Upper lobe of left lung (tissue), 6 donors: ENCODE measurements at regions not wholly inside any gene's neighbourhood (a gene's known extent, or its start where the extent isn't known, plus 50 kb on each side); places are given as distances from the start of the nearest gene placed in this dataset.

Experiments used
- ATAC-seq, 2 donors: fragments of 200-7000 bp; cut with Tn5 transposase; one replicate each; pipeline ENCODE4 v1.9.1; 2022; ENCODE audit warnings: mild to moderate bottlenecking in 2 of 2, moderate library complexity in 2 of 2; ENCODE audit not compliant: low FRiP score in 2 of 2
- DNase-seq, 2 donors: peaks; one replicate each; pipeline ENCODE4 v3.0.0-alpha.2; 2019 to 2020
- H3K27ac ChIP-seq, 4 donors: fragments of 200-600 bp; sonication (generic); one replicate each; pipeline ENCODE4 v1.5.1; 2016 to 2019
- H3K27me3 ChIP-seq, 4 donors: fragments of 200-600 bp; sonication (generic); one replicate each; pipeline ENCODE4 v1.5.1; 2017 to 2019
- H3K36me3 ChIP-seq, 4 donors: fragments of 200-600 bp; sonication (generic); one replicate each; pipeline ENCODE4 v1.5.1; 2016 to 2019
- H3K4me1 ChIP-seq, 4 donors: fragments of 200-600 bp; sonication (generic); one replicate each; pipeline ENCODE4 v1.5.1; 2018 to 2019
- H3K4me3 ChIP-seq, 4 donors: fragments of 200-600 bp; sonication (generic); one replicate each; pipeline ENCODE4 v1.5.1; 2017 to 2019; ENCODE audit warnings: mild to moderate bottlenecking in 2 of 4, moderate library complexity in 1 of 4
- H3K9me3 ChIP-seq, 4 donors: fragments of 200-600 bp; sonication (generic); one replicate each; pipeline ENCODE4 v1.5.1; 2018 to 2019
- CTCF ChIP-seq, 6 experiments: fragments of 450-650 bp in 4 of 6; fragments of 200-600 bp in 2 of 6; sonication (generic) in 2 of 6; IDR thresholded peaks; one replicate each; pipeline ENCODE4 v1.5.1; 2016 to 2019; ENCODE audit warnings: antibody characterized with exemption in 6 of 6
- EP300 ChIP-seq, 4 donors: sonication (generic); formaldehyde crosslinking; IDR thresholded peaks; one replicate each; pipeline ENCODE4 v1.5.1; 2017; ENCODE audit warnings: antibody characterized with exemption in 4 of 4, control low read depth in 2 of 4
- POLR2A ChIP-seq, 4 donors: fragments of 450-650 bp; IDR thresholded peaks; one replicate each; pipeline ENCODE4 v1.5.1; 2016 to 2017; ENCODE audit warnings: antibody characterized with exemption in 4 of 4, mild to moderate bottlenecking in 2 of 4
- POLR2AphosphoS5 ChIP-seq, 2 donors: sonication (generic); formaldehyde crosslinking; IDR thresholded peaks; one replicate each; pipeline ENCODE4 v1.5.1; 2017; ENCODE audit warnings: antibody characterized with exemption in 2 of 2
- WGBS, 2 donors: methylation state at CpG; one replicate each; pipeline ENCODE4 v1.1.5; 2017 to 2018; 5-methylcytosine and 5-hydroxymethylcytosine counted together
- donor health status: DM: no; HTN: no; CAD: no; lungs with moderate emphysema.
- donor health status: DM: no; HTN: yes; CAD: no; lungs with severe emphysema.

GRCh38 chr22:48396091-48396784, 1431.4 kb downstream of the BRD1 start:
- H3K27me3 ChIP-seq: no peaks in the 10 kb centered on the region
- DNase-seq: no peak
- H3K4me3 ChIP-seq: no peak overlapping the region
- H3K36me3 ChIP-seq: no peaks in the 10 kb centered on the region
- WGBS, 2 donors: 79 to 85% methylated on average over 10 to 20 of the region's 20 CpGs
- no peak for TF ChIP-seq CTCF (IDR thresholded peaks at IDR 0.05)
- TF ChIP-seq EP300 (IDR thresholded peaks at IDR 0.05): no peak
- TF ChIP-seq POLR2AphosphoS5 (IDR thresholded peaks at IDR 0.05): no peak
- no peak for TF ChIP-seq POLR2A (IDR thresholded peaks at IDR 0.05)
- no peaks in the 10 kb centered on the region for H3K4me1 ChIP-seq
- ATAC-seq: no peak
- no peaks in the 10 kb centered on the region for H3K9me3 ChIP-seq
- no peak overlapping the region for H3K27ac ChIP-seq

- no peak for DNase-seq
- Histone ChIP-seq H3K27me3 (no peaks in the 10 kb centered on the region), H3K4me3 (no peak overlapping the region), H3K9me3 (no peaks in the 10 kb centered on the region), H3K4me1 (no peaks in the 10 kb centered on the region), H3K36me3 (no peaks in the 10 kb centered on the region), H3K27ac (no peak overlapping the region)
- no peak for ATAC-seq
- TF ChIP-seq POLR2A (IDR thresholded peaks at IDR 0.05) (no peak), EP300 (IDR thresholded peaks at IDR 0.05) (no peak), POLR2AphosphoS5 (IDR thresholded peaks at IDR 0.05) (no peak), CTCF (IDR thresholded peaks at IDR 0.05) (no peak)
- 75 to 84% methylated on average over 13 of the region's 13 CpGs for WGBS, 2 donors
Observed at GRCh38 chr22:48395201-48395600, 1432.5 kb downstream of the BRD1 start.

GRCh38 chr22:48394787-48395186, 1432.9 kb downstream of the BRD1 start:
- Histone ChIP-seq H3K36me3 (no peaks in the 10 kb centered on the region), H3K9me3 (no peaks in the 10 kb centered on the region), H3K27ac (no peak overlapping the region), H3K4me3 (no peak overlapping the region), H3K4me1 (no peaks in the 10 kb centered on the region), H3K27me3 (no peaks in the 10 kb centered on the region)
- 71 to 74% methylated on average over 7 to 8 of the region's 8 CpGs for WGBS, 2 donors
- ATAC-seq: no peak
- TF ChIP-seq CTCF (IDR thresholded peaks at IDR 0.05) (no peak), POLR2A (IDR thresholded peaks at IDR 0.05) (no peak), POLR2AphosphoS5 (IDR thresholded peaks at IDR 0.05) (no peak), EP300 (IDR thresholded peaks at IDR 0.05) (no peak)
- peak in 1 of 2 donors; percentile 38 for DNase-seq

- ATAC-seq (no peak), DNase-seq (no peak)
- TF ChIP-seq EP300 (IDR thresholded peaks at IDR 0.05) (no peak), POLR2AphosphoS5 (IDR thresholded peaks at IDR 0.05) (no peak)
- Histone ChIP-seq H3K36me3 (no peaks in the 10 kb centered on the region), H3K4me3 (no peak overlapping the region), H3K9me3 (no peaks in the 10 kb centered on the region), H3K4me1 (no peaks in the 10 kb centered on the region), H3K27me3 (no peaks in the 10 kb centered on the region), H3K27ac (no peak overlapping the region)
- WGBS, 2 donors: 88 to 91% methylated on average over 10 of the region's 10 CpGs
Observed at GRCh38 chr22:48393885-48394284, 1433.8 kb downstream of the BRD1 start.

GRCh38 chr22:48393041-48393370, 1434.7 kb downstream of the BRD1 start:
- ATAC-seq (no peak), DNase-seq (peak in 1 of 2 donors; percentile 51)
- no peak for TF ChIP-seq EP300 (IDR thresholded peaks at IDR 0.05)
- TF ChIP-seq POLR2A (IDR thresholded peaks at IDR 0.05): no peak
- TF ChIP-seq CTCF (IDR thresholded peaks at IDR 0.05): no peak
- TF ChIP-seq POLR2AphosphoS5 (IDR thresholded peaks at IDR 0.05): no peak
- Histone ChIP-seq H3K27ac (no peak overlapping the region), H3K4me1 (no peaks in the 10 kb centered on the region), H3K9me3 (no peaks in the 10 kb centered on the region), H3K27me3 (no peaks in the 10 kb centered on the region), H3K4me3 (no peak overlapping the region), H3K36me3 (no peaks in the 10 kb centered on the region)
- 65 to 72% methylated on average over 11 to 13 of the region's 13 CpGs for WGBS, 2 donors
